ENCODE measurements at regions not wholly inside any gene's neighbourhood (a gene's known extent, or its start where the extent isn't known, plus 50 kb on each side); places are given as distances from the start of the nearest gene placed in this dataset.
"Not testable (repeated sequence)": the region's sequence is repeated elsewhere in the genome, so short reads cannot be mapped to it uniquely, and the experiment has no call there.

GRCh38 chr1:120465900-120466299, 51.1 kb downstream of the NBPF8 start:
- not testable (repeated sequence) for DNase-seq

GRCh38 chr1:120477663-120478062, 62.8 kb downstream of the NBPF8 start:
- not testable (repeated sequence) for DNase-seq

DNA sequence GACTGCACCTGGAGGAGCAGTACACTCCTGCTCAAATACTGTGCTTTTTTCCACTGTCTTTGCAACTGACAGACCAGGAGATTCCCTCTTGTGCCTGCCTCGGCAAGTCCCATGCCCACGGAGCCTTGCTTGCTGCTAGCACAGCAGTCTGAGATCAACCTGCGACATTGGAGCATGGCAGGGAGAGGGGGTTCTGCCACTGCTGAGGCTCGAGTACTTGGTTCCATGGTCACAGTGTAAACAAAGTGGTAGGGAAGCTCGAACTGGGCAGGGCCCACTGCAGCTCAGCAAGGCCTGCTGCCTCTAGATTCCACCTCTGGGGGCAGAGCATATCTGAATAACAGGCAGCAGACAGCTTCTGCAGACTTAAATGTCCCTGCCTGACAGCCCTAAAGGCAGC, 63.6 kb downstream of the NBPF8 start:
- DNase-seq: not testable (repeated sequence)

DNA sequence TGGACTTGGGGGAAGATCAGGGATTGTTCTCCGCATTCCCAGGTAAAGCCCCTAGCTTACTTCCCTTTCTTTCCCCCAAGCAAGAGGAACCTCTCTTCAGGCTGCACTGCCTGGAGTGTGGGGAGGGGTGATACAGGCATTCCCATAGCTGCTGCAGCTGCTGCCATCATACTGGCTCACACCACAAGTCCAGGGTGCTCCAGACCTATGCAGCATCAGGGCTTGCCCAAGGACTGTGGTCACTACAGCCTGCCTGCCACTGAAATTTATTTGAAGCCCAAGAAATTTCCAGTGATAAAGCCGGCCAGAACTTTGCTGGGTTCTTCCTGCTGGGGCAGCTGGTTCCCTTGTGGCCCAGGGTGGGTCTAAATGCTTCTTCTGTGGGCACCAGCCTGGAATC, 72.7 kb downstream of the NBPF8 start:
- DNase-seq: not testable (repeated sequence)

DNA sequence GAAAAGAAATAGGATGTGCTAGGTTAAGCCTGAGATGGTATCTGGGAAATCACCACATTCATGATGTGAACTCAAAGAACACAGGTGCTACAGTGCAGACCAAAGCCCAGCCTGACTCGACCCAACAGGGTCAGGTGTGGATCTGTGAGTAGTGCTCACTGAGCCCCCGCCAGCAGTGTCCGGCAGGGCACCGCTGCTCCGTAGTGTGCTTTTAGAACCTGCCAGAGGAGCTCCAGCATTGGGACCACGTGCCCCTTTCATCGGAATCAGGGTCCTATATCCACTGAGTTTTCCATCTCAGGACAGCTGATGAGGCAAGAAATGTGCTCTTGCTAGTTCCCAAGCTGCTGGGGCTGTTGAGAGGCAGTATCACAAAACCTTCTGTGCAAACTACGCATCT, 74.4 kb downstream of the NBPF8 start:
- not testable (repeated sequence) for DNase-seq

- DNase-seq: not testable (repeated sequence)
These were observed 82.3 kb downstream of the NBPF8 start for GRCh38 chr1:120497145-120497544.

GRCh38 chr1:120503284-120503683, 88.4 kb downstream of the NBPF8 start:
- DNase-seq: not testable (repeated sequence)

GRCh38 chr1:120506352-120506751, 91.5 kb downstream of the NBPF8 start:
- not testable (repeated sequence) for DNase-seq

GRCh38 chr1:120508351-120508750, 93.5 kb downstream of the NBPF8 start:
- not testable (repeated sequence) for DNase-seq

- not testable (repeated sequence) for DNase-seq
These were observed 94.4 kb downstream of the NBPF8 start for GRCh38 chr1:120509258-120509657.

DNA sequence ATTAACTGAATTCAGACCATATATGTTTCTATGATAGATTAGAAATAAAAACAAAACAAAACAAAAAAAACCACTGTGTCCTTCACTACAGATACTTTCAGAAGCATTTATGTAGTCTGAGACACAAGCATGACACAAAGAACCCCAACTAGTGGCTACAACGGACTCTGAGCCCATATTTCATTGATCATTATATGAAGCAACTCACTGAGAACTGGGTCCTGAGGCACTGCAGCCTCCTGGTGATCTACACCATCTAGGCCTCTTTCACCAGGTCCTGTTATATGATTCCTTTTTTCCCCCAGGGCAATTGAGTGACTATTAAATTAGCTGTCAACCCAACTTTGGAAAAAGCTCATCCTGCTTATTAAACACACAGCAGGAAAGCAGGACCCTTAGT, 98.3 kb downstream of the NBPF8 start:
- not testable (repeated sequence) for DNase-seq

DNA sequence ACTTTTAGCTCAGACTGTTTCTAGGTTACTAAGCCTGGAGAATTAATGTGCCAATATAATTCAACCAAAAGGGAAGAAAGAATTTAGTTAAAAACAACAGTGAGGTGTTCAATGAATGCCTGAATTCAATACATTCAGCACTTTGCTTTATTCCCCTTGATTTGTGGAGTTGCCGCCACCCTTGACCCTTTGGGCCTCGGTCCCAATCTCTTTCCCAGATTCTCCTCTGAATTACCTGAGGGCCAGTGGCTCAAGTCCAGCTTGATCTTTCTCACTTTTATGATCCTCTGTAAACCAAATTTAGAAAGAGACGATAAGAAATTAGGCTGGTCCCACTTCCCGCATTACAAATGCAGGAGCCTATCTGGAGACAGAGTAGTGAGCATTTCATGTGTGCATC, 98.7 kb downstream of the NBPF8 start:
- DNase-seq: not testable (repeated sequence)

DNA sequence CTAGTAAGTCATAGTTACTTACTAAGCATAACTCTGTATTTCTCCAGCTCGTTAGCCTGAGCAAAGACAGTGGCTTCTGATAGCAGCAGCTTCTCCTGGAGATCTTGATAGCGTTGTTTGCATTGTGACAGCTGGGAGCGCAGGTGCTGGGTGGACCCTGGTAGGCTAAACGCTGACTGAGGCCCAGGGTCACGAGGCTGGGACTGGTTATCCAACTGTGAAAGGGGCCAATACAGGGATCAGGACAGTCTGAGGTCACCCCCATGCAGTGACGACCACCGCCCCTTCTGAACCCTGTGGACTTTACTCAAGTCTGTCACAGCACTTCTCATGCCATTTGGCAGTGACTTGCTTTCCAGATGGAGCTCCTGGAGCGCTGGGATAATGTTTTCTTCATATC, 104.4 kb downstream of the NBPF8 start:
- not testable (repeated sequence) for DNase-seq

- DNase-seq: not testable (repeated sequence)
These were observed 109.6 kb downstream of the NBPF8 start for GRCh38 chr1:120524416-120524815.

DNA sequence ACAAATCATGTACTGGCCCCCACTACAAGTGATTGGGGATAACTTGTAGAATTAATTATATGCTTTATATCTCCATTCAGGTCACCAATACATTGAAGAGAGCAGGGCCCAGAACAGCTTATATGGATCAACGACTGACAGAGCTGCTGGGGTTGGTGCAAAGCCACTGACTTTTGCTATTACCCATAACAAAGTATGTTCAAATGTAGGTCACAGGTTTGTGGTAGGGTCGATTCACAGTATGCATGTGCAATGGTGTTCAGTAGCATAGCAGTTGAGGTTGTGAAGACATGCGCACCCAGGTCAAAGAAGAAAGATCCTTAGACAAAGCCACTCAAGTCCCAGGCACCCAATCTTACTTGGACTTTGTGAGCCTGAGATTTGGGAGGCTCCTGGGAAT, 110.6 kb downstream of the NBPF8 start:
- DNase-seq: not testable (repeated sequence)

DNA sequence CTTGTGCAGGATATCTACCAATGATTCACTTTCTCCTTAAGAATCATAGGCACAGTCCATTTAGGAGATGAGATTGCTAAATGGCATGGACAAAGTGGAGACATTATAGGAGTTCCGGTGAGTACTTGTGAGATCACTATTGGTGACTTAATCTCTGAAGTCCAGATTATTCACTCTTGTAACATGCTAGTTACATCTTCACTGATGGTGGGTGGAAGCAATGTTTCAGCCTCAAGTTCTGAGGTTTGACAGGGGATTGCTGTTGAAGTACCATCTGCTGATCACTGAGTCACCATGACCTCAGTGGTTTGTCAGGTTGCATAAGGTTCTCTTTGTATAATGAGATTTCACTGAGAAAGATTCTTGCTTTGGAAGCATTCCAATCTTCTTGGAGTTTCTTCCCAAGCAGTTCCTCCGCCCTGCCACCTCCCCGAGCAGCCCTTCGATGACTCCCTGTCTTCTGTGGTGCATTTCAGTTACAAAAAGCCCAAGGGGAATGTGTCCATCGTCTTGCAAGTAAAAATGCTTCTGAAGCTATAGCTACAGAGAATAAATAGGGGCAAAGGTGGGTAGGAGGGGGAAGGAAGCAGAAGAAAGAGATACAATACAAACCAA, 114.7 kb downstream of the NBPF8 start:
- not testable (repeated sequence) for DNase-seq

DNA sequence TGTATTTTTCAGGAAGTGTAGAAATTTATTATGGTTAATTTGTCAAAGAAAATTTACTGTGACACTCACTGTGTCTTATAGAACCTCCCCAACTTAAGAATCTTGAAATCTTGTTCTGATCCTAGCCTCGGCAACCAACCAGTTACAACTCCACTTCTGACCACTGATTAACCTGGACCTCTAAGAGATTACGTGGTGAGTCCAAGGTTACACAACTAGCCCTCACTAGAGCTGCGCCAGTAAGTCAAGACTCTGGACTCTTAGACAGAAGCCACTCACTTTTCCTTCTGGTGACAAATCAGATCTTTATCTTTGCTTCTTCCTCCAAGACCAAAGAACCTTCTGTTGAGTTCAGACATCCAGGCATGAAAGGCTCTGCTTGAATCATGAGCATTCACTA, 116.6 kb downstream of the NBPF8 start:
- not testable (repeated sequence) for DNase-seq

GRCh38 chr1:120534361-120535047, 119.7 kb downstream of the NBPF8 start:
- not testable (repeated sequence) for DNase-seq

- DNase-seq: not testable (repeated sequence)
These were observed 120.2 kb downstream of the NBPF8 start for GRCh38 chr1:120535052-120535451.

GRCh38 chr1:120541394-120541793, 126.6 kb downstream of the NBPF8 start:
- not testable (repeated sequence) for DNase-seq

DNA sequence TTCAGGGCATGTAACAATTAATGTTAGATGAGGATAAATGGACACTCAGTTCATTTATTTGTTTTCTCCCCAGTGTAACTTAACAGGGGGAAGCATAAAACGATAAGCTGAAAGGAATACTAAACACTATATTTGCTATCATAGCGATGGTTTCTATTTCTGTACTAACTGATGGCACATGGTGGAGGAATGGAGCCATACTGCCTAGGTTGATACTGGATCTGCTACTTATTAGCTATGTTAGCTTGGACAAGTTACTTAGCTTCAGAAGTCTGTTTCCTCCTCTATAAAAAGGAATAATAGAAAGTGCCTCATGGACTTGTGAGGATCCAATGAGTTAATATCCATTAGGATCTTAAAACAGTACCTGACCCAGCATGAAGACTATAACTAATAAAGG, 127.5 kb downstream of the NBPF8 start:
- not testable (repeated sequence) for DNase-seq

GRCh38 chr1:120542940-120543339, 128.1 kb downstream of the NBPF8 start:
- not testable (repeated sequence) for DNase-seq

GRCh38 chr1:120544434-120544833, 129.6 kb downstream of the NBPF8 start:
- peak; percentile 86 for DNase-seq

DNA sequence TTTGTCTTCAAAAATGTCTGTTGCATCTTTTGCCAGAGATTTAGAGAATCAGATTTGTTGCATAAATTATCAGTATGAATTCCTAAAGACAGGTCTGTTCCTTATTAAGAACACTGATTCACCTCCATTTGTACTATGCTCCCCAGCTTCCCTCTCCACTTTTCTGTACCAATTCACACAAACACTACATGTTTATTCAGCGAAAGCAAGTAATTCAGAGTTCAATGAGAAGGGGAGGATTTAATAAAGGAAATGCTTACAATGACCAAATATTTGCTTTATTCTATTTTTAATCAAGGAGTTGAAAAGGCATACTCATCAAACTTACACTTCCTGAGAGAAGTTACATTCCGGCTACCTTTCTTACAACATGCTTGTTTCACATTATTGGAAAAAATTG, 135.5 kb downstream of the NBPF8 start:
- not testable (repeated sequence) for DNase-seq
